Activated CD4-positive, alpha-beta T cell treated with anti-CD3 and anti-CD28 coated beads, Interleukin-2, amount 50 U/mL, for 24 hours (primary cell): ENCODE measurements at regions not wholly inside any gene's neighbourhood (a gene's known extent, or its start where the extent isn't known, plus 50 kb on each side); places are given as distances from the start of the nearest gene placed in this dataset.

Source experiments
- DNase-seq, 2 donors: peaks; one replicate each; pipeline ENCODE4 v3.0.0-alpha.2; 2020; ENCODE audit warnings: low read depth in 1 of 2, low spot score in 1 of 2

DNA sequence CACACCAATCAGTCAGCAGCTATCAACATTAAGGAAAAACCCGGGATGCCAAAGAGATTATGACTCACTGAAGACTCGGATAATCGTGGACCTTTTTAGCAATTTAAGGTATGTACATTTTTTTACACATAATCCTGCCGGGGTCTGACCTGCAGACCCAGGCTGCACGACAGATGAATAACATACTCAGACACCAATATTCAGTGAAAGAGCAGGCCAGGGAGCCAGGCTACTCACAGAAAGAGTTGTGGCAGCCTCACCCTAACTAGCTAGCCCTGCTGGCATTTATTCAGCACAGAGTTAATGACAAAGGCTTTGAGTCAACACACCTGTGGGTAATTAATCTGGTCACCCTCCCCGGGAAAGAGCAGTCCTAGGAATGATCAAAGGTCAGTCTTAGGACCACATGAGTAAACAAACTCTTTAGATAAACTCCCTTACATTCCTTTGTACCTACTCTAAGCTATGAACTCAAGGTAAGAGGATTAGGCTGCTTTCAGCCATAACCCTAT is 727.5 kb downstream of the TBL1XR1 start:
- no peak for DNase-seq

DNA sequence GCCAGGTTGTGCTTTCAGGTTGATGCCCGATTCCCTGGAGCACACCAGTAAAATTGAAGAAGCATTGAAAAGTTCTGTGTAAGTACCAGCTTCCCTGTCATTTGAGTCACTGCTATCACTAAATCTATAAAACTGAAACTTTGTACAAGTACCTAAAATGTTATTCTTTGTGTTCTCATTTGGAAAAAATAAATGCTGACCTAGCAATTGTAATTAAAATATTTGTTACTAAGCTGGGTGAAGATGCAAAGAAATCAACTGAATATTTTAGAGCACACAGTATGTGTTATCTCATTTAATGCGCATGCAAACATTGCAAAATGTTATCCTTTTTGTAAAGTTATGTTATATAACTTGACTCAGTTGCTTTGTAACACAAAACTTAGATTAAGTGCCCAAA is 733.7 kb downstream of the TBL1XR1 start:
- no peak for DNase-seq

DNA sequence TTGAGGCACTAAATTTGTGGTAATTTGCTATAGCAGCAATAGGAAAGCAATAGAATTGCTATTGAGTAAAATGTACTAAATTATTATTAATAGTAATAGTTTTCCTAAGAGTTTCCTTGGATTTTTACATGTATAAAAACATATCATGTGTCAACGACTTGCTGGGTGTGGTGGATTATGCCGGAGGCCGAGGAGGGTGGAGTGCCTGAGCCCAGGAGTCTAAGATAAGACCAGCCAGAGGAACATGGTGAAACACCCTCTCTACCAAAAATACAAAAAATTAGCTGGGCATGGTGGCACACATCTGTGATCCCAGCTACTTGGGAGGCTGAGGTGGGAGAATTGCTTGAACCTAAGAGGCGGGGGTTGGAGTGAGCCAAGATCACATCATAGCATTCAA is 749.9 kb downstream of the TBL1XR1 start:
- no peak for DNase-seq

DNA sequence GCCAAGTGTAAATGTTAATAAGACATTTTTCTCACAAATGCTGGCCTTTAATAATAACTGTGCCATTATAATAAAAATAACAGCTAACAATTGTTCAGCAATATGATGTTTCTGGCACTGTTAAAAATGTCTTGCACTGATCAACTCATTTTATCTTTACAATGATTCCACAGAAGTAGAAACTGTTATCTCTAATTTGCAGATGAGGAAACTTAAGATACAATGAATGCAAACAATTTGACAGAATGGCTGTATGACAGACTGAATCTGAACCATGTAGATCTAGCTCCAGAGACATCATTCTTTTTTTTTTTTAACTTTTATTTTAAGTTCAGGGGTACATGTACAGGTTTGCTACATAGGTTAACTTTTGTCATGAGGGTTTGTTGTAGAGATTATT is 755.0 kb downstream of the TBL1XR1 start:
- no peak for DNase-seq

DNA sequence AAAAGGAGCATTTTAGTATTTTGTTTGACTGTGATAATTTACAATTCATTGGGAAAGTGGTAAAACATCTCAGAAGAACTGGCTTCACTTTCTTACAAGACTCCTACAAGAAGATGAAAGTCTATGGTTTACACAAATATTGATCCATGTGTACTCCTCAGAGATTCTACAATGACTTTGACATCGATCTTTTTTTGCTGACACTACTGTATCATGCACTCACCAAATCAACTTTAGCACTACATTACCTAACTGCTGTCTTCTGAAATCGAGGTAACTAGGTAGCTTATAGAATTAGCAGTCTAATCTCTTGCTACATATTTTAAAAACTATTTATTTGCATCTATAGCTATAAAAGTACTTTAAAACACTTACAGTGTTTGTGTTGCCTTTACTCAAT is 757.6 kb downstream of the TBL1XR1 start:
- no peak for DNase-seq

DNA sequence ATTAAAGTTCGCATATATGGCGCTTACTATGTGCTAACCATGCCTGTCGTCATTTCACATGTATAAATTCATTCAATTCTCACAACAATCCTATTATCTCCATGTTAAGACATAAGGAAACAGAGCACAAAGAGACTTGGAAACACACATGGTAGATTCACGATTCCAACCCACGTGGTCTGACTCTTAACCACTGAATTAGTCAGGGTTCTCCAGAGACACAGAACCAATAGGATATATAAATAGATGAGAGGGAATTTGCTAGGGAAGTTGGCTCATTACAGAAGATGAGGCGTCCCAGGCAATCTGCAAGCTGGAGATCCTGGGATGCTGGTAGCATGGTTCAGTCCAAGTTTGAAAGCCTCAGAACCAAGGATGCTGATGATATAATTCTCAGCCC is 765.3 kb downstream of the TBL1XR1 start:
- no peak for DNase-seq

DNA sequence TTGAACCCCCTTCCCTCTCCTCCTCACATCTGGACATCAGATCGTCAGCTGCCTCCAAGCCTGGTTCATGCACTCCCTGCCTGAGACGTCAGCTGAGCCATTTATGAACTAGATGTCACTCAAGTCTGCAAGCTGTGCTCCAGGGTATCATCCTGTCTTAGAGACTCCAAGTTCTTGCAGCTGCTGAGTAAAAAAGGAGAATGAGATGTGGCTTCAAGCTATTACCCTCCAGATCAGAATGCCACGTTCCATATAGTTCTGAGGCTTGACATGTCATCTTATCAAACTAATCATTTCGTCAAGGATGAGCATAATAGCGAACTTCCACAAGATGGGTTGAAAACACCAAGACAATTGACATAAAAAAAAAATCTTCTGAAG is 766.3 kb downstream of the TBL1XR1 start:
- DNase-seq, result no peak

DNA sequence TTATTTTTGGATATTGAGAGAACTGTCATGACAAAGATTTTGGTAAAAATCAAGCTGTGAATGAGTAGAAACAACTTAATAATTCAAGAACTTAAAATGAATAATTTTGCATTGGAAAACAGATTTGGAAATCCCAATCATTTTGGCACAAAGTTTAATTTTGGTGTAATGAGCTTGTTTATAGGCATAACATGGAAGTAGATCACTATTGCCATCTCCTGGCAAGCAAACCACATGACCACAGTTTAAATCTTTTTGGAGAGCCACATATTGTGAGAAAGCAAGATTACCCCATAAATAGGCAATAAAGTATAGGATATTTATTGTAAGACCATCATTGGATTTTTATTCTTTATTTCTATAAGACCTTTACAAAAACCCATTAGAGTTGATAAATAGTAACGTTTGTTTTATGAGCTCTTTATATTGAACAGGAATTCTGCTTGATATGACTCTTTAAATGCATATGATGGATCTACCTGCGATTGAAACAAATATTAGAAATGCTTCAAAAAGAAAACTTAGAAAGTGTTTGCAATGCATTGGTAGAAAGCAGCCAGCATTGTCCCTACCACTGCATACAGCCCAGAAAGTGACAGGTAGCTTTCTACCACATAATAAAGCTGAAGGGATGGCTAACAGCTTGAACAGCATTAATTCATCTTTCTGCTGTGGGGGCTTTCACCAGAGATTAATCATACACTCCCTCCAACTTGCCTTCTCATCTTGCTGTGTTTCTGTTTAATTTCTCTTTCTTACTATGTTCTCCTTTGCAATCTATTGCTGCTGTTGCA is 766.8 kb downstream of the TBL1XR1 start:
- DNase-seq, result no peak

DNA sequence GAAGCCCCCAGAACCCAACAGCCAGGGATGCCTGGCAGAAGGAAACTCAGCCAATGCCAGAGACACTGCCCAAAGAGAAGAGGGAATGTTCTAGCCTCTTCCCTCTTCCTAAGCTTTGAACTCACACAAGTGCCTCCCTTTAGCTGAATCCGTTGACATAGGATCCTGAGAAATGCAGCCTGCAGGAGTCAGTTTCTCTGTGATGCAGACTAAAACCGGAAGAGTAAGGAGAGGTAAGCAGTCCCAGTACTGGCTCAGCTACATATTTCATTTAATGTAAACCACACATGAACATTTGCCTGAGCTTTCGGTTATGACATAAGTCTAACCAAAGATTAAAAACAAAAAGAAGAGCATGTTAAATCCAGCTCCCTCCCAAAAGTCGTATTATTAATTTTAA is 768.7 kb downstream of the TBL1XR1 start:
- no peak for DNase-seq

DNA sequence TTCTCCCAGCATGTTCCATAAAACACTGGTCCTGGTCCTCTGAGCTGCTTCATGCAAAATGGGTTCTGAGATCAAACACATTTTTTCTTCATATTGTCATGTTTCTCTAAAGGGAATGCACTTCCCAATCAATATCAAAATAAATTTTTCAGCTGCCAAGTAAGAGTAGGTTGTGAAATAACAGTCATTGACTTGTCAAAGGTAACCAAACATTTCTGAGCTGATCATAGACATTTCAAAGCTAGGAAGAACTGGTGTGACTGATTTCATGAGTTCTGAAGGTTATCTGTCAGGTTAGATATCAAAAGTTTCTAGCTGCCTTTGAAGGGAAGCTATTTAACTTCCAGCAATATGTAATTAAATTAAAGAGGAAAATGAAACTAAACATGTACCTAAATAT is 770.9 kb downstream of the TBL1XR1 start:
- DNase-seq, result no peak

DNA sequence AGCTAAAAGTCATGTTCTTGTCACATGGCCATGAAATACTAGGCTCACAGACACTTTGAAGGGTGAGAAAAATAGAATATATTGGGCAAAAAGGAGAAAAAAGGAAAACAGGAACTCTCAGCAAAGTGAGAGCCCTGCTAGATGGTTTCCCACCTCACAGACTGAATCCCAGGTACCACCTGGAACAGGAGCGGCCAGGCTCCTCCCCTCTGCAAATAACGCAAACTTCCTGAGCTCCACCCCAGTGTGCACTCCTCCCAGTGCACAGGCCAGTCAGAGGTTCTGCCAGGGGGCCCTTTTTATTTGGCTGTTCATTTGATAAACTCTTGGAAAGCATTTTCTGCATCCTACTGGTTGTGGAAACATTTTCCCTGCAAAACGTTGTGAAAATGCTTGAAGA is 780.4 kb downstream of the TBL1XR1 start:
- no peak for DNase-seq

DNA sequence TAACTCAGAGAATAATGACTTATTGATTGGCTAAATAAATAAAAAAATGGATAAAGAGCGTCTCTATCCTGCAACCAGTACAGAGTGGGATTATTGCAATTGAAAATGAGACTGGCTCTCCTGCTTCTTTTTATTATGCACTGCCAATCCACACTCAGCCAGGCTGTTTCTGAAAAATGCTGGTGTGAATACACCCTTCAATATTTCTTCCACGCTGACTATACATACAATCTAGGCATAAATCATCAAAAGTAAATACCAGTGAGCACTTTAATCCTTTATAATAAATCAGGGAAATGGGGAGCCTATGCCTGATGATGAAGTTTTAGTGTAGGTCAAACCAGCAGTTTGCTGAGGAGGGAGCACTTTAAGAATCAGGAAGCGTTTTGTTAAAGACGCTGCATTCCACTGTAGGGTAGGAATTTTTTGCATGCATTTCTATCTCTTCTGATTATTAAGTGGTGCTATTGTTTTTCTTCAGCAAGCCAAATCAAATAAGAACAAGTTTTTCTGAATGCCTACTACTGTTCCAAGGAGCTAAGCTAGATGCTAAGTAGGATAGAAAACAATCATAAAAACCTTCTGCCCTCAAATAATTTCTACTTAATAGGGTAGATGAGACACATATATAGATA is 781.5 kb downstream of the TBL1XR1 start:
- no peak for DNase-seq

DNA sequence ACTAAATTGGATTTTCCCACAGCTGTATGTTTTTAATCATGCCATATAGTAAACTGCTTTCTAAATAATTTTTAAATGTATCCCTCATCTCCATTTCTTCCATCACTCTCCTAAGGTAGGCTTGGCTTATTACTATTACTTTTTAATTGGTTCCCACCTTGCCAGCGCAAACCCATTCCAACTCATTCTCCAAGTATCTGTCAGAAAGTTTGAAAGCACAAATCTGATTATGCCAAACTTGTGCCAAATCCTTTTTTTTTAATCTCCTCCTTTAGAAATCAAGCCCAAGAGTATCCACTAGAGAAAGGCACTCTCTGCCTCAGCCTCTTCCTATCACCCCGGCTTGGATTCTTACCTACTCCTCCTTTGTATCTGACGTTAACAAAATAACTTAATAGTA is 784.5 kb downstream of the TBL1XR1 start:
- DNase-seq, result no peak

DNA sequence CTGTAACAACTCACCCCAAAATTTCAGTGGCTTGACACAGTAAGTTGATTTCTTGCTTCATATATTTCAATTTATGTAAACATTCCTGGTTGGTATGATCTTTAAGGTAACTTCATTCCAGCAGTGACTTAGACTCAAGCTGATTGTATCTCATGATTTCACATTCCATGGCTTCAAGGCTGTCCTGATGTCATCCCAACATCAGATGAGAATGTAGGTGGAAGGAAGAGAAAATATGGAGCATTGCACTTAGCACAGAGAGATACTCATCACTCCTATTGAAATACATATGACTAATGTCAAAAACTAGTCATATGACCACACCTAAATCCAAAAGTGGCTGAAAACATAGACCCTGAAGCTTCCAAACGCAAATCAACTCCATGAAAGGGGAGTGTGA is 793.8 kb downstream of the TBL1XR1 start:
- no peak for DNase-seq

DNA sequence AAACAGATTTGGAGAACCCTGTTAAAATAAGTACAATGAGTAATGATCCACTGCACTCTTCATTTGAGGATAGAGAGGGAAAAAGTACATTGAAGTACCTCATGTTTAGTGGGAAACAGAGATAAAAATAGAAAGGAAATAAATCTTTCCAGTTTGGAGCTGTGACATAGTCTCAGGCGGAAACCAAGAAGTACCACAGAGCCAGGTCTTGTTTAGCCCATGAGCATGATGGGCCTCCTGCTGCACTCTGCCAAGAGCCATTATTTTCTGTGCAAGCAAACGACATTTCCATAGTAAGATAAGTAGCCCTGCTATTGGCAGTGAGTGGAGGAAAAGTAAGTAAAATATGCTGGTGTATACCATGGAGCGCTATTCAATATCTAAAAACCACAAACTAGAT is 796.1 kb downstream of the TBL1XR1 start:
- no peak for DNase-seq

DNA sequence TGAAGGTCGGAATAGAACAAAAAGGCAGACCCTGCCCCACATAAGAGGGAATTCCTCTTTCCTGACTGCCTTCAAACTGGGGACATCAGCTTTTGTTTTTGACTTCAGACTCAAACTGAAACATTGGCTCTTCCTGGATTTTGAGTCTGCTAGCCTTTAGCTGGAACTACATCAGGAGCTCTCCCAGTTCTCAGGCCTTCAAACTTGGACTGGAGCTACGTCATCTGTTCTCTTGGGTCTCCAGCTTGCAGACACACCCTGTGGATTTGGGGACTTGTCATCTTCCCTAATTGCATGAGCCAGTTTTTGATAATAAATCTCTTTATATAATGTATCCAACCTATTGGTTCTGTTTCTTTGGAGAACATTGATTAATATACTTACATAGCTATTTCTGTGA is 798.1 kb downstream of the TBL1XR1 start:
- no peak for DNase-seq

DNA sequence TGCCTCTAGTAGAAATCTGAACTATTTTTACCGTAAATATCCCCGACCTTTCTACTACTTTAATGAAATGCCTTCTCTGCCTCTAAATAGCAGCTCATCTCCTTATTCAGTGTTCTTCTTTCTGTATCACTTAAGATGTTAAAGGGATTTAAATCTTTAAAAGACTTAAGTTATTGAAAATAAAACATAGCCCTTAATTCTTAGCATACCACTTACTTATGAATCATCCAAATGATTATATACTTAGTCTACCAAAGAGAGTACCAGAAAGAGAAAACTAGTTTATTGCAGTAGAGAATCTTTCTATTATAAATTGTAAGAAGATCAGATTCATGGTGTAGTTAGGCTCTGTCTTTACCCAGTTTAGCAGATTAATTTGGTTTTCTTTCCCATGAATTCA is 802.0 kb downstream of the TBL1XR1 start:
- no peak for DNase-seq

DNA sequence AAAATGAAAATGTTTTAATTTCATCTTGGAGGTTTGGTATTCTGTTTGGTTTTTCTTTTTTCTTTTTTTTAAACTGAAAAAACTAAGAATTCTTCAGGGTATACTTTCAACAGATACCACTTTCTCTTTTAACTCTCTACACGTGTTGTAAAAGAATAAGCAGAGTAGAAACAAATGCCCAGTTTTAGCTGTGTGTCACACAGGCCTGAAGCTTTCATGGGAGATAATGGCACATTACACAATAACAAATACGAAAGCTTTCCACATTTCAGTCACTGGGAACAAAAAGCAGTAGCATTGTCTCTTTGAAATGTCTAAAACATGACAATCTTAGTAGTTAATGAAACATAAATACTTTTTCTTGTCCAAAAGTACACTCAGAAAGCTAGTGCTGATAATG is 818.5 kb downstream of the TBL1XR1 start:
- DNase-seq, result no peak

DNA sequence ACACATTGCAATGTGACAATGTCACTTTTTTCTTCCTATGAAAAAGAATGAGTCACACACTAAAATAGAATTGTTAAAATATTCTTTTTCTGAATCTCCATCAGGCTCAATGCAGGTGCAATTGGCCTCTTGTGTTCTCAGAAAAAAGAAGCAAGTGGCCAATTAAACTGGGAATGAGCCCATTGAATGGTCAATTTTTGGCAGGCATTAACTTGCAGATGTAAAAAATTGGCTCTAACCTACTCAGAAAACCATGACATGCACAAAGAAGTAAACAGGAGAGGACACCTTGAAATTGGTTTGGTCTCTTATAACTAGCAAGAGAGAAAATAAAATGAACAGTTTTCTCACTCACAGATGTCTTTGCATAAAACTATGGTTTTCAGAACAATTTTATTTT is 820.8 kb downstream of the TBL1XR1 start:
- DNase-seq, result no peak

DNA sequence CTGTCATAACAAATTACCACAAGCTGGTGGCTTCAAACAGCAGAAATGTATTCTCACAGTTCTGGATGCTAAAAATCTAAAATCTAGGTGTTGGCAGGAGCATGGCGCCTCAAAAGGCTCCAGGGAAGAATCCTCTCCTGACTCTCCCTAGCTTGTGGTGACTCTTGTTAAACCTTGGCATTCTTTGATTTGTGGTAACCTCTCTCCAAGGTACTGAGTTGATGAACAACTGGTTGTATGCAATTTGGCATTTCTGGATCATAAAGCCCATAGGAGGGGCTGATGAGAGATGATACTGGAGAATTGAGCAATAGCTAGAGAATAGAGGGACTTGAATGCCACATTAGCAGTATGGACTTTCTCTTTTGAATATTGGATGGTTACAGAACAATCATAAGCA is 821.8 kb downstream of the TBL1XR1 start:
- no peak for DNase-seq

DNA sequence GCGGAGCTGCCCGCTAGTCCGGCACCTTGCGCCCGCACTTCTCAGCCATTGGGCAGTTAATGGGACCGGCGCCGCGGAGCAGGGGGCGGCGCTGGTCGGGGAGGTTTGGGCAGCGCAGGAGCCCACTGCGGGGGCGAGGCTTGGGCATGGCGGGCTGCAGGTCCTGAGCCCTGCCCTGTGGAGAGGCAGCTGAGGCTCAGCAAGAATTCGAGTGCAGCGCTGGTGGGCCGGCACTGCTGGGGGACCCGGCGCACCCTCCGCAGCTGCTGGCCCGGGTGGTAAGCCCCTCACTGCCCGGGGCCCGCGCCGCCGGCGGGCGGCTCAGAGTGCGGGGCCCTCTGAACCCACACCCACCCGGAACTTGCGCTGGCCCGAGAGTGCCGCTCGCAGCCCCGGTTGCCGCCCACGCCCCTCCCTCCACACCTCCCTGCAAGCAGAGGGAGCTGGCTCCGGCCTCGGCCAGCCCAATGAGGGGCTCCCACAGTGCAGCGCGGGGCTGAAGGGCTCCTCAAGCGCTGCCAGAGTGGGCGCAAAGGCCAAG is 835.0 kb downstream of the TBL1XR1 start:
- DNase-seq, result no peak

DNA sequence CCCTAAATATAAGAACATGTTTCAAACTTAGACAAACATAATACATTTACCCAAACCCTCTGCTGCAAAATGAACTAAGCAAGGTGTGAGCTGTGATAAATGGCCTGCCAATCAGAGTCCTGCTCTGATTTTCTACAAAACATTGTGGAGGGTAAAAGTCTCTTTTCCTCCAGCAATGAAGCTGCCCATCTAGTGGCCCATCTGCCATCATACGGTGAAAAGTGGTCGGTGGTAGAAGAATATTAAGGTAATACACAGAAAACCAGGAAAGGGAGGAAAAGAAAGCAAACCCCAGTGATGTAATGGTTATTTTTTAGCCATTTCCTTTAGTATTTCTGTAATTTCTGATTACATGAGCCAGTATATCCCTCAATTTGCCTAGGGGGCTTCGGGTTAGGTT is 838.1 kb downstream of the TBL1XR1 start:
- DNase-seq, result no peak

DNA sequence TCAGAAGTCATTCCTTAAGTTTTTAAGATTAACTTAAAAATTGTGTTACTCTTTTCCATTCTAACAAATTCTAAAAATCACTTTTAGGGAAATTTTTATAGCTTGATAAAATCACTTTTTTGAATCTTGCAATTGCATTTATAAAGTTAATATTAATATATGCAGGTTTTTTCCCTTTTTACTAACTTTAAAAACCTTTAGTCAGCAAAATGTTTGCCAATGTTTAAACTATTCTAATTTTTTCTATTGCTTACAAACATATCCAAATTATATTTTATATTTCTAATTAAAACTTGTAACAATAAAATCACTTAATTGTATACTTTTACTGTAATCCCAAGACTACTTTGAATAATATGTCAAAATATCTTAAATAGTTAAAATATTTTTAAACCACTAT is 839.4 kb downstream of the TBL1XR1 start:
- DNase-seq, result no peak
